ENCODE measurements at regions not wholly inside any gene's neighbourhood (a gene's known extent, or its start where the extent isn't known, plus 50 kb on each side); places are given as distances from the start of the nearest gene placed in this dataset.
"Not testable (repeated sequence)": the region's sequence is repeated elsewhere in the genome, so short reads cannot be mapped to it uniquely, and the experiment has no call there.

GRCh38 chr4:137468836-137469235 is 63.5 kb downstream of the PCDH18 start:
- no peak for DNase-seq

GRCh38 chr4:137467537-137467936 is 64.8 kb downstream of the PCDH18 start:
- no peak for DNase-seq

DNA sequence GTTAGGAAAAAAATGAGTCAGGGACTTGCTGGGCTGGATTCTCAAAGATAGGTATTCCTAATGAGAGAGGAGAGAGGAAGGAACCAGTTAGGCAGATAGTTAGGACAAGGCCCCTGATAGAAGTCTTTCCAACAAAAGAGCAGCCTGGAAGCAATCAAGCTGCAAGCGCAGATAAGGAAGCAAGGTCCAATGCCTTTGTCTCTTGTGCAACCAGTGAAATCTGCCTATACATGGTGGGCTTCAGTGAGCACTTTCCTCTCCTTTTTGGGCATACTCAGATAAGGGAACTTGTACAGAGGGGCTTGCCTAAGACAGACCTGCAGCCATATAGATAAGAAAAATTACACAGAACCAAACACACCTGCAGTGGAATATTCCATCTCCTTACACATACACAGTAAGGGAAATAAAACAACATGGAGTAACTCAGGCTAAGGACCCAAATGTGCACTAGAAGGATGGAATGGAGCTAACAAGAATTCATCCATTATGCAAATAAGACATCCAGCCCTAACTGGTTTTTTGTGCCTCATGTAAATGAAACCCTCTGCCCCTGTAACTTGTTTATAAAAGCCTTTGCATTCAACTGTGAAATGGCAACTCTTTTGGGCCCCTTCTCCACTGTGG is 68.8 kb downstream of the PCDH18 start:
- no peak for DNase-seq

DNA sequence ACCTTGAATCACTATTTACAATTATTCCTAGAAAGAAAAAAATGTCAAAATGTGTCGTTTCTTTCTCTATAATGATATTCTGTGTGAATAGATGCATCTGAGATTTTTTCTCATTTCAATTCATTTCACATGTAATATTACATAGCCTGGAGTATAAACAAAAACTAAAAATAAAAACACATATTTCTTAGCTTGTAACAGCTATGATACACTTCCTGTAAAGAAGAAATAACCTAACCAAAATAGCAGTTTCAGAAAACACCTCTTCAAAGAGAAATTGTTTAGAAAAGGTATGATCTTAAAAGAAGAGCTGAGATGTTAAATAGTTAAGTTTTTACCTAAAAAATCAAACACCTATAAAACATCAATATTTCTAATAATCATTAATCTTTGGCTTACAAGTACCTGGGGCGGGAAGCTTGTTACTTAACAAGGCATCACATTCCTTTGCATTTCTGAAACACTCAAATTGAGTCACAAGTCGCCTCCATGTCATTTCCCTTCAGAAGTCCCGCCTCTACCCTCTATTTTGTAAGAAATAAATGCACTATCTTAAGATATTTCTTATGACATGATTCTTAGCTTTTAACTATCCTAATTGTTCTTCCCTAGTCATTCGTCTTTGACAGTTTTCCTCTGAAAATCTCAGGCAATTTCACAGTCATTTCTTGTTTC is 76.5 kb downstream of the PCDH18 start:
- DNase-seq = no peak

GRCh38 chr4:137454767-137455166 is 77.5 kb downstream of the PCDH18 start:
- DNase-seq = no peak

DNA sequence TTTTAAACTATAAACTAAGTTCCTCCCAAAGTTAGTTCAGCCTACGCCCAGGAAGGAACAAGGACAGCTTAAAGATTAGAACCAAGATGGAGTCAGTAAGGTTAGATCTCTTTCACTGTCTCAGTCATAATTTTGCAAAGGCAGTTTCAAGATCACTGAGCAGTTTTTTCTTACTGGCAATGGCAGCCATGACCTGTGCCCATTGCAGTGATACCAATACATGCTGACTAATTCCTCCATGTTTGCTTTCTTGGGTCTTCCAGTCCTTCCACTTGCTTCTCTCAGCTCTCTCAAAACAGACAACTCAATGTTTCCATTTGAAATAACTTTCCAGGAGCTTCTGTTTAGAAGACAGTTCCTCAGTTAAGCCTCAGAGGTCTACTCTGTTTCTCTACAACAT is 79.5 kb downstream of the PCDH18 start:
- no peak for DNase-seq

DNA sequence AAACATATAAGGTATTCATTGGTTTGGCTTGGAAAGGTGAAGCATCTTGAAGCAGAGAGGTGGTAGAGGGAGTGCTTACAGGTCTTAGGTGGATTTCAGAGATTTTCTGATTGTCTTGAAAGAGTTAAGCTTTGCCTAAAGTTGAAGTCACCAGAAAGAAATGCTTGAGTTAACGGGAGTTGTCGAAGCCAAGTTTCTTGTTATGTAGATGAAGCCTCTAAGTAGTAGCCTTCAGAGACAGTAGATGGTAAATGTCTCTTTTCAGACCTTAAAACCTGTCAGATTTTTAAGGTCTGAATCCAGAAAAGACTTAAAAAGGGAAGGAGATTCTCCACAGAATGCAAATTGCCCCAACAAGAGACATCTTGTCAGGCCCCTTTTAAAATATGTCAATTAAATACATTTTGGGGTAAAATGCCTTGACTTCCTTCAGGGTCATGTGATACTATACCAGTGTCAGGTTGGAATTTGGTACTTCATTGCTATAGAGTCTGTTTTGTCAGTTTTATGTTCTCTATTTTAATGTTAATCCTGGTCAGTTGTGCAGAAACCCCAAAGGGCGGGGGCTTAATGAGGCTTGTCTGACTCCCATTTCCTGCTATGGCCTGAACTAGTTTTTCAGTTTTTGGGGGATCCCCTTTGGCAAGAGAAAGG is 81.0 kb downstream of the PCDH18 start:
- DNase-seq = no peak

DNA sequence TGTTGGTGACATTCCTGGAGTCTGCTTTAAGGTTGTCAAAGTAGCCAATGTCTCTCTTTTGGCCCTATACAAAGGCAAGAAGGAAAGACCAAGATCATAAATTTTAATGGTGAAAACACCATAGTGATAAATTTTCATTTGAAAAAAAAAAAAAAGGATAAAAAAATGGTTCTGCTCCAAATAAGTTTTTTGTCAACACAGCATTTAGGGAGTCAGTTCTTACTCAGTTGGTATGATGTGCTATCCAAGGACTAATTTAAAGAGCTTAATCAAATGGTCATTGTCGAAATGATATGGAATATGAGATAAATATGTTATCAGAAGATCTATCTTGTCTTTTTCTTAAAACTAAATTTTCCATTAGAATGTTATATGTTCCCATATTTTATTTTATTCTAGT is 83.9 kb downstream of the PCDH18 start:
- DNase-seq = no peak

GRCh38 chr4:137446071-137446470 is 86.2 kb downstream of the PCDH18 start:
- no peak for DNase-seq

DNA sequence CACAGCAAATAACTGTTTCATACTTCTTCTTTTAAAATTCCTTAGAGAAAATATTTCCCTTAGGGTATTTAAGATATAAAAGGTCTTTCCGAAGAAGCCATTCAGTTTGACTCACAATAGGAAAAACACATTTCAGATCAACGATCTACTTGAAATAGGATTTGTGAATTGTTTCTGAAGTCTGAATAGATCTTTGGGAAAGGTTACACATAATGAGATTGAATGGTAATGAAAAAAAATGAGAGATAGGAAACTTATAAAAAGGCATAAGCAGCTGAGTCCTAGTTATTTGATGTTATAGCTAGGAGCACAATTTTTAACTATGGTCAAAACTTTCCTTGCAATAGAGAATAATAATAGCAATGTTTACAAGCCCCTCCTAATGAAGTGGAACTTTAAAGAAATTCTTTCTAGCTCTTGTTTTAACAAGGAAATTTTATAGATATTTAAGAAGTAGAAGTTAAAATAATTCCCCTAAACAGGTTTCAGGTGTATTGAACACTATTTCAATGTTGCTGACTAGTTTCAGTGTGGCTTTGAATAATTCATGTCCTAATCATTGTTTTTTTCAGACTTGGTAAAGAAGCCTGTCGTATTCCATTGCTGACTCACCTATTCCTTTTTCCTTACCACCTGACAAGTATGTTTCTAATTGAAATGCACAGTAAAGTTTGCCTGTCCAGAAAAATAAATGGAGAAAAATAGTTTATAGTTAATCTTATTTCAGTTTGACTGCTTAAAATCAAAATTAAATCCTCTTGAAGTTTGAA is 89.1 kb downstream of the PCDH18 start:
- DNase-seq = no peak

GRCh38 chr4:137432446-137433311 is 99.6 kb downstream of the PCDH18 start:
- DNase-seq = no peak

GRCh38 chr4:137430171-137430570 is 102.1 kb downstream of the PCDH18 start:
- DNase-seq = no peak

DNA sequence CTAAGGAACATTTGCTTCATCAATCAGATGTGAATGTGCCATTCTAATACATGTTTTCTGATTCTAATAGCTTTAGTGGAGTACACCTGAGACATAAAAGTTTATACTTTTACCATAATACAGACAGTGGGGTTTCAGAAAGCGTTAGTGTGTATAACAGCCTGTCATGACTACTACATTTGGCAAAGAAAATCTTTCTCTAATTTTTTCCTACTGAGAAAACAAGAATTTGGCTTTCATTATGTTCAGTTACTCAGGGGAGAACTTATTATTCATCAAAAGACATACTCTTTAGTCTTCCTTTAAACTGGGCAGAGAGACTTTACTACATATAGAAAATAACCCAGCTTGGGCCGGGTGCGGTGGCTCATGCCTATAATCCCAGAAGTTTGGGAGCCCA is 104.9 kb downstream of the PCDH18 start:
- no peak for DNase-seq

DNA sequence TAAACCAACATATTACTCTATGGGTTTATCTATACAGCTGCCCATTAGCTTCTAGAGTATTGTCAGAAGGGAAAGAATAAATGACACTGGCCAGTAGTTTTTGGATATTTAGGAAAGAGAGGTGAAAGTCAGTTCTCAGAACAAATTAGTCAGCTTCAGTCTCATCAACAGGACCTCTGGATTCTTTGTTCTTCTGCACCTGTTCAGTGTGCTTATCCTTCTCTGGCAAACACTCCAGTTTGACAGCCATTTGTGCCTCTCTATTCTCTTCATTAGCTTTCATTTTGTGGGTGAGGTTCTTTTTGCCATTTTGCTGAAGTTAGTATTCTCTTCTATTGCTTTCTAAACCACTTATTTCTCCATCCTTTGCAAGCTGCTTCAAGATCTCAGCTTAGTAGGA is 107.0 kb downstream of the PCDH18 start:
- DNase-seq = no peak

DNA sequence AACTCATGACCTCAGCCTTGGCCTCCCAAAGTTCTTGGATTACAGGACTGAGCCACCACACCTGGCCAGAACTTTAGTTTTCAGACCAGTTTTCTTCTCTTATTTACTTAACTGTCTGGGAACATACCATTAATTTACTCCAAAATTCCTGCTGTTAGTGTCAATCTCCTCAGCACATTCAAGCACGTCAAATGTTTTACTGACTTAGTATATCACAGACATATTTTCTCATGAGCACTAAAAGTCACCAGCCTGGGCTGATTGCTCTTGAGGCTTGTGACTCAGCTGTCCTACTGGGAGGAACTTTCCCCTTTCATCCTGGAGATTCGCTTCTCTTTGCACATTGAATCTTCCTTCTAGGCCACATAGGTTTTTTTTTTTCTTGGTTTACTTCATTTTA is 109.6 kb downstream of the PCDH18 start:
- DNase-seq = no peak

DNA sequence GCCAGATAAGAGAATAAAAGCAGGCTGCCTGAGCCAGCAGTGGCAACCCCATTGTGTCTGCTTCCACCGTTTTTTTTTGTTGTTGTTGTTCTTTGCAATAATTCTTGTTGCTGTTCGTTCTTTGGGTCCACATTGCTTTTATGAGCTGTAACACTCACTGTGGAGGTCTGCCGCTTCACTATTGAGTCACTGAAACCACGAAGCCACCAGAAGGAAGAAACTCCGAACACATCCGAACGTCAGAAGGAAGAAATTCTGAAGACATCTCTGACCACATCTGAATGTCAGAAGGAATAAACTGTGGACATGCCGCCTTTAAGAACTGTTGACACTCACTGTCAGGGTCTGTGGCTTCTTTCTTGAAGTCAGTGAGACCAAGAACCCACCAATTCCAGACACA is 110.5 kb downstream of the PCDH18 start:
- no peak for DNase-seq

- no peak for DNase-seq
Observed at GRCh38 chr4:137420901-137421396, 111.3 kb downstream of the PCDH18 start.

- DNase-seq = no peak
Observed at GRCh38 chr4:137417676-137418075, 114.6 kb downstream of the PCDH18 start.

DNA sequence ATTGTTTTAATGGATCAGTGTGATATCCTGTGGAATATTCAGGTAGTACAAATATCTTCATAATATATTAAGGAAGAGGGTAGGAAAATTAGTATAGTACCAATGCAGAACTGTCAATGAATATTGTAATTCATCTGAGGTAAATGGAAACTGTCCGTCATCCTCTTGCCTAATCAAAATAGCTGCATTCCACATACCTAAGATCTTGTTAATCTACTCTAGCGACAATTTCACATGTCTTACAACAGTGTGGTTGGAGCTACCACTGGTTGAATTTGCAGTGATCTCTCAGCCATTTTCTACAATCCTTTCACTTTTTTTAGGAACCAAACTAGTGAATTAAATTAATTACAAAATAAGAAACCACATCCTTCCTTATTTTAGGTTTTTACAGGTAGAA is 117.5 kb downstream of the PCDH18 start:
- no peak for DNase-seq

DNA sequence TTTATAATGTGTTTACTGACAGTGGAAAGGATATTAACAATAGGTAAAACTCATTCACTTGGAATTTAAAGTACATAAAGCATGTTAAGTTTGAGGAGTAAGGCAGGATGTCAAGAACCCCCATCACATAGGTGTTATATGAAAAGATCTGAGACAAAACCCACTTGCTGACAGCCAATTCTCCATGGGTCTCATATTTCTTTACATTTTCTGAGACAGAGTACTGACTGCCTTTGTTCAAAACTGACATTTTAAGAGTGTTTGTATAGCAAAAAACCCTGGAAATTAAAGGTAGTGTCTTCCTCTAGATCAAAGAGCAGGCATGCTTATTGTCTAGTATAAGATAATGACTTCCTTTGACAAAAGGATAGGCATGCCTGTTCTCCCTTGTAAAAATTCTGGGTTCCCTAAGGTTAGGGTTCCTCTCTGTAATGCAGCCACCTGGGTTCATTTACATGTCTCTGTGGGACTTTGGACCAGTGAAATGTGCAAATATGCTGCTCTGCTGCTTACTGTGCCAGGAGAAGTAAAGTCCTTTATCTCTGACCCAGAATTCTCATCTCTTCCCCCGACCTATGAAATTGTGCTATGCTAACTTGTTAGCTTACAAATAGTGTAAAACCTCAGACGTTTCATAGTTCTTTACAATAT is 123.6 kb downstream of the PCDH18 start:
- no peak for DNase-seq

DNA sequence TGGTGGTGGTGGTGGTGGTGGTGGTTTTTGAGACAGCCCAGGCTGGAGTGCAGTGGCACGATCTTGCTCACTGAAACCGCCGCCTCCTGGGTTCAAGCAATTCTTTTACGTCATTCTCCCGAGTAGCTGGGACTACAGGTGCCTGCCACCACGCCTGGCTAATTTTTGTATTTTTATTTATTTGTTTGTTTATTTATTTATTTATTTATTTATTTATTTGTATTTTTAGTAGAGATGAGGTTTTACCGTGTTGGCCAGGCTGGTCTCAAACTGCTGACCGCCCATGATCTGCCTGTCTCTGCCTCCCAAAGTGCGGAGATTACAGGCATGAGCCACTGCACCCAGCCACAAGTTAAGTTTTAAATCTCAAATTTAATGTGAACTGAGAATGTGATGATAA is 126.5 kb downstream of the PCDH18 start:
- not testable (repeated sequence) for DNase-seq

GRCh38 chr4:137394018-137394417 is 138.3 kb downstream of the PCDH18 start:
- DNase-seq = no peak
